Heart right ventricle (tissue), 16 donors: ENCODE measurements at regions not wholly inside any gene's neighbourhood (a gene's known extent, or its start where the extent isn't known, plus 50 kb on each side); places are given as distances from the start of the nearest gene placed in this dataset.

ENCODE experiments used
- ATAC-seq, 8 donors: fragments of 200-7000 bp; cut with Tn5 transposase; one replicate each; pipeline ENCODE4 v1.9.1; 2020; ENCODE audit warnings: mild to moderate bottlenecking in 8 of 8, moderate library complexity in 8 of 8, moderate number of reproducible peaks in 1 of 8
- DNase-seq, 2 donors: peaks; one replicate each; pipeline ENCODE4 v3.0.0-alpha.2; 2020
- H3K27ac ChIP-seq, 10 donors: fragments of 200-600 bp; sonication (generic) in 2 of 10; one replicate each; pipeline versions ENCODE4 v1.5.0 to v1.8.0; 2020 to 2022; ENCODE audit warnings: mild to moderate bottlenecking in 3 of 10
- H3K27me3 ChIP-seq, 7 donors: fragments of 200-600 bp; one replicate each; pipeline ENCODE4 v1.8.0; 2021 to 2022; ENCODE audit warnings: mild to moderate bottlenecking in 2 of 7
- H3K36me3 ChIP-seq, 9 donors: fragments of 200-600 bp; sonication (generic) in 1 of 9; one replicate each; pipeline versions ENCODE4 v1.5.0 to v1.8.0; 2020 to 2022; ENCODE audit warnings: mild to moderate bottlenecking in 2 of 9
- H3K4me1 ChIP-seq, 9 donors: fragments of 200-600 bp; sonication (generic) in 1 of 9; one replicate each; pipeline versions ENCODE4 v1.5.0 to v1.8.0; 2020 to 2022; ENCODE audit warnings: mild to moderate bottlenecking in 4 of 9
- H3K4me3 ChIP-seq, 10 donors: fragments of 200-600 bp; sonication (generic) in 2 of 10; one replicate each; pipeline versions ENCODE4 v1.5.0 to v1.8.0; 2020 to 2022; ENCODE audit warnings: mild to moderate bottlenecking in 7 of 10, moderate library complexity in 2 of 10
- H3K9me3 ChIP-seq, 11 donors: fragments of 200-600 bp in 10 of 11; sonication (generic) in 2 of 11; one replicate each; pipeline versions ENCODE4 v1.5.0 to v1.8.0; 2013 to 2022; ENCODE audit warnings: mild to moderate bottlenecking in 2 of 11, control low read depth in 1 of 11, moderate library complexity in 1 of 11
- CTCF ChIP-seq, 9 donors: fragments of 200-600 bp; sonication (generic) in 2 of 9; IDR thresholded peaks; one replicate each; pipeline versions ENCODE4 v1.5.0 to v1.8.0; 2021 to 2022; ENCODE audit warnings: antibody characterized with exemption in 9 of 9, mild to moderate bottlenecking in 5 of 9, moderate library complexity in 1 of 9
- WGBS, 2 donors: extraction: QIAGEN DNeasy Blood & Tissue Kit; methylation state at CpG; one replicate each; pipeline ENCODE4 v1.1.7; 2013; ENCODE audit warnings: inconsistent platforms in 1 of 2; 5-methylcytosine and 5-hydroxymethylcytosine counted together
- intact Hi-C, 10 donors: fragments of 100-400 bp; cut with DNase I; formaldehyde crosslinking; loops; one replicate each; pipeline versions ENCODE4 v1.11.1 to v1.14.2; 2022
- donor health status: Arrhythmogenic right ventricular cardiomyopathy.
- donor health status: ischemic (EF 13 %, LVEDD 7.1; RV severe dilation, severe dysfunction).
- donor health status: healthy with polysubstance abuse.
- donor health status: DM: no; HTN: yes; CAD: no.
- donor health status: DM: no; HTN: no; CAD: no.
- donor health status: ischemic (EF 25% LVEDD 6.9; RV normal size, moderate dysfunction).
- donor health status: ischemic (EF 25% LVEDD 5.7; RV mildly dilated, moderate dysfunction).
- donor health status: healthy.
- donor health status: DM: yes; HTN: yes; CAD: no.
- donor health status: Ischemic cardiomyopathy.
- donor health status: ischemic (EF 35%, LVEDD 5.7; RV mildly dilated, moderate dysfunction).
- donor health status: nonischemic (EF 11% LVEDD 7.7; RV severe dilation, severe dysfunction).
- donor health status: DM: yes; HTN: yes; CAD: no.
- donor health status: PGD.
- donor health status: ischemic (EF 29% LVEDD 5.4; RV normal size, mild dysfunction).
- donor health status: nonischemic (EF 23%, LVEDD 6.1; RV moderate dilation, normal function).

GRCh38 chr2:22530131-22530530 lies 854.8 kb upstream of the KLHL29 start:
- ATAC-seq (no peak), DNase-seq (no peak)
- Histone ChIP-seq H3K4me3 (no peak overlapping the region), H3K36me3 (no peaks in the 10 kb centered on the region), H3K27ac (no peak overlapping the region), H3K9me3 (peaks cover 0 to 25% (median 5%) of the 10 kb centered on the region in 11 donors), H3K27me3 (no peaks in the 10 kb centered on the region), H3K4me1 (no peaks in the 10 kb centered on the region)
- TF ChIP-seq CTCF (IDR thresholded peaks at IDR 0.05): no peak
- WGBS, 2 donors: 74 to 75% methylated on average over 4 of the region's 4 CpGs
- intact Hi-C loops: no loop called here

GRCh38 chr2:22536133-22536532 lies 848.8 kb upstream of the KLHL29 start:
- no peak for DNase-seq
- Histone ChIP-seq H3K4me3 (no peak overlapping the region), H3K9me3 (no peaks in the 10 kb centered on the region), H3K4me1 (no peaks in the 10 kb centered on the region), H3K27ac (no peak overlapping the region), H3K27me3 (no peaks in the 10 kb centered on the region), H3K36me3 (no peaks in the 10 kb centered on the region)
- WGBS, 2 donors: 64 to 68% methylated on average over 2 of the region's 2 CpGs
- TF ChIP-seq CTCF (IDR thresholded peaks at IDR 0.05): no peak
- intact Hi-C loops: no loop called here
- ATAC-seq: no peak

GRCh38 chr2:22554453-22554852 lies 830.5 kb upstream of the KLHL29 start:
- Histone ChIP-seq H3K36me3 (no peaks in the 10 kb centered on the region), H3K9me3 (no peaks in the 10 kb centered on the region), H3K4me1 (no peaks in the 10 kb centered on the region), H3K27ac (no peak overlapping the region), H3K4me3 (no peak overlapping the region), H3K27me3 (no peaks in the 10 kb centered on the region)
- WGBS, 2 donors: 81 to 85% methylated on average over 1 of the region's 1 CpG
- no peak for TF ChIP-seq CTCF (IDR thresholded peaks at IDR 0.05)
- intact Hi-C loops: no loop called here
- DNase-seq (no peak), ATAC-seq (no peak)

- no peaks in the 10 kb centered on the region for H3K9me3 ChIP-seq
- DNase-seq (no peak), ATAC-seq (no peak)
- no peak overlapping the region for H3K27ac ChIP-seq
- intact Hi-C loops: no loop called here
- no peaks in the 10 kb centered on the region for H3K27me3 ChIP-seq
- WGBS, 2 donors: 42 to 47% methylated on average over 2 of the region's 2 CpGs
- H3K4me1 ChIP-seq: no peaks in the 10 kb centered on the region
- H3K4me3 ChIP-seq: no peak overlapping the region
- no peak for TF ChIP-seq CTCF (IDR thresholded peaks at IDR 0.05)
- no peaks in the 10 kb centered on the region for H3K36me3 ChIP-seq
Observed at GRCh38 chr2:22557406-22557805, 827.6 kb upstream of the KLHL29 start.

- Histone ChIP-seq H3K36me3 (no peaks in the 10 kb centered on the region), H3K4me1 (no peaks in the 10 kb centered on the region), H3K27me3 (no peaks in the 10 kb centered on the region), H3K4me3 (no peak overlapping the region), H3K9me3 (no peaks in the 10 kb centered on the region), H3K27ac (no peak overlapping the region)
- DNase-seq: no peak
- TF ChIP-seq CTCF (IDR thresholded peaks at IDR 0.05): no peak
- intact Hi-C loops: no loop called here
- ATAC-seq: no peak
- WGBS, 2 donors: 66 to 71% methylated on average over 5 of the region's 5 CpGs
Observed at GRCh38 chr2:22560021-22560420, 825.0 kb upstream of the KLHL29 start.
